ENCODE measurements at regions not wholly inside any gene's neighbourhood (a gene's known extent, or its start where the extent isn't known, plus 50 kb on each side); places are given as distances from the start of the nearest gene placed in this dataset.

DNA sequence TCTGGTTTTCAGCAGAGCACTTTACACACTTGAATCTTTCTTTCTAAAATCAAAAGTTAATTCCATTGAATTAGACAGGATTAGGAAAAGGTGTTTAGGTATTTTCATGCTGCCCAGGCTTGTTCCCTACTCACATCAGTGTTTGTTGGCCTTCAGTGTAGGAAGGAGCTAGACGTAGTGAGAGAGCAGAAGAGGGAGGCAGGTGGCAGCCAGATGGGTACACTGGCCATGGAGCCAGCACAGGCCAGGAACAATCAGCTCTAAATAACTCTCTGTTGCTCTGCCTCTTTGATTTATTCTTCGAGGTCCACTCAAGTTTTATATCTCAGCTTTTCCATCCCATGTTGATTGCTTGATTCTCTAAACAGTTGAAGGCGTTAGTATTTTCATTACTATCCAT, 529.6 kb downstream of the PSAT1 start:
- CTCF ChIA-PET = interaction anchor here in 1 of 2 donors (0.7 kb wide), 1 partner anchor 17 kb away, joined by 3 read pairs; no protein-coding TSS in a partner anchor
- Mint-ChIP-seq H3K36me3 (no peaks in the 10 kb centered on the region), H3K27me3 (peaks cover 0 to 4% of the 10 kb centered on the region in 2 donors)

GRCh38 chr9:78828521-78828920, 531.6 kb downstream of the PSAT1 start:
- H3K27ac ChIP-seq (ENCODE audit: low read length) = no peak overlapping the region
- no peaks in the 10 kb centered on the region for H3K9me3 Mint-ChIP-seq
- no peaks in the 10 kb centered on the region for H3K9me3 ChIP-seq
- H3K4me1 ChIP-seq (ENCODE audit: control insufficient read depth in 1 of 2, extremely low read depth in 1 of 2, insufficient read depth in 2 of 2, low read length in 2 of 2) = no peaks in the 10 kb centered on the region
- WGBS (ENCODE audit: insufficient coverage) = 89% methylated on average over 4 of the region's 6 CpGs
- no peak for ATAC-seq (replicated peaks in 1 of 4)
- H3K36me3 ChIP-seq (ENCODE audit: control insufficient read depth in 2 of 2, extremely low read depth in 1 of 2, insufficient read depth in 1 of 2, low read length in 1 of 2) = no peaks in the 10 kb centered on the region
- no peak overlapping the region for H3K4me3 Mint-ChIP-seq
- ChIA-PET POLR2A (no interaction called here), CTCF (no interaction called here)
- no peak for DNase-seq
- no peaks in the 10 kb centered on the region for H3K27me3 ChIP-seq (replicated peaks in 1 of 2; ENCODE audit: control insufficient read depth in 2 of 2, extremely low read depth in 1 of 2, insufficient read depth in 2 of 2, low read length in 1 of 2)
- H3K4me3 ChIP-seq (ENCODE audit: control insufficient read depth in 1 of 2, extremely low read depth in 1 of 2, low read length in 1 of 2) = no peak overlapping the region
- H3K4me1 Mint-ChIP-seq = no peaks in the 10 kb centered on the region
- no peak overlapping the region for H3K27ac Mint-ChIP-seq
- no peaks in the 10 kb centered on the region for H3K36me3 Mint-ChIP-seq
- H3K27me3 Mint-ChIP-seq = peaks cover 0 to 4% of the 10 kb centered on the region in 2 donors

More for the DNA sequence above, 529.6 kb downstream of the PSAT1 start:
- ATAC-seq (replicated peaks in 1 of 4) (no peak), DNase-seq (no peak)
- no peaks in the 10 kb centered on the region for H3K9me3 ChIP-seq
- no peak overlapping the region for H3K4me3 ChIP-seq (ENCODE audit: control insufficient read depth in 1 of 2, extremely low read depth in 1 of 2, low read length in 1 of 2)
- Mint-ChIP-seq H3K4me1 (peaks cover 0 to 3% (median 0%) of the 10 kb centered on the region in 3 donors), H3K9me3 (no peaks in the 10 kb centered on the region), H3K4me3 (no peak overlapping the region), H3K27ac (no peak overlapping the region)
- H3K27me3 ChIP-seq (replicated peaks in 1 of 2; ENCODE audit: control insufficient read depth in 2 of 2, extremely low read depth in 1 of 2, insufficient read depth in 2 of 2, low read length in 1 of 2) = no peaks in the 10 kb centered on the region
- POLR2A ChIA-PET = no interaction called here
- H3K27ac ChIP-seq (ENCODE audit: low read length) = no peak overlapping the region
- no peaks in the 10 kb centered on the region for H3K36me3 ChIP-seq (ENCODE audit: control insufficient read depth in 2 of 2, extremely low read depth in 1 of 2, insufficient read depth in 1 of 2, low read length in 1 of 2)
- no peaks in the 10 kb centered on the region for H3K4me1 ChIP-seq (ENCODE audit: control insufficient read depth in 1 of 2, extremely low read depth in 1 of 2, insufficient read depth in 2 of 2, low read length in 2 of 2)
- WGBS (ENCODE audit: insufficient coverage) = 80% methylated on average over 2 of the region's 3 CpGs

- no peaks in the 10 kb centered on the region for H3K36me3 ChIP-seq (ENCODE audit: control insufficient read depth in 2 of 2, extremely low read depth in 1 of 2, insufficient read depth in 1 of 2, low read length in 1 of 2)
- DNase-seq = no peak
- Mint-ChIP-seq H3K27ac (no peak overlapping the region), H3K36me3 (no peaks in the 10 kb centered on the region), H3K9me3 (no peaks in the 10 kb centered on the region), H3K4me1 (no peaks in the 10 kb centered on the region), H3K27me3 (peaks cover 0 to 4% of the 10 kb centered on the region in 2 donors), H3K4me3 (no peak overlapping the region)
- no peak overlapping the region for H3K4me3 ChIP-seq (ENCODE audit: control insufficient read depth in 1 of 2, extremely low read depth in 1 of 2, low read length in 1 of 2)
- CTCF ChIA-PET = no interaction called here
- H3K27ac ChIP-seq (ENCODE audit: low read length) = no peak overlapping the region
- H3K4me1 ChIP-seq (ENCODE audit: control insufficient read depth in 1 of 2, extremely low read depth in 1 of 2, insufficient read depth in 2 of 2, low read length in 2 of 2) = no peaks in the 10 kb centered on the region
- ATAC-seq (replicated peaks in 1 of 4) = no peak
- H3K27me3 ChIP-seq (replicated peaks in 1 of 2; ENCODE audit: control insufficient read depth in 2 of 2, extremely low read depth in 1 of 2, insufficient read depth in 2 of 2, low read length in 1 of 2) = no peaks in the 10 kb centered on the region
- H3K9me3 ChIP-seq = no peaks in the 10 kb centered on the region
- POLR2A ChIA-PET = no interaction called here
- WGBS (ENCODE audit: insufficient coverage) = no CpG with 5 or more reads among the region's 1 CpG
These were observed 533.4 kb downstream of the PSAT1 start for GRCh38 chr9:78830301-78830700.

DNA sequence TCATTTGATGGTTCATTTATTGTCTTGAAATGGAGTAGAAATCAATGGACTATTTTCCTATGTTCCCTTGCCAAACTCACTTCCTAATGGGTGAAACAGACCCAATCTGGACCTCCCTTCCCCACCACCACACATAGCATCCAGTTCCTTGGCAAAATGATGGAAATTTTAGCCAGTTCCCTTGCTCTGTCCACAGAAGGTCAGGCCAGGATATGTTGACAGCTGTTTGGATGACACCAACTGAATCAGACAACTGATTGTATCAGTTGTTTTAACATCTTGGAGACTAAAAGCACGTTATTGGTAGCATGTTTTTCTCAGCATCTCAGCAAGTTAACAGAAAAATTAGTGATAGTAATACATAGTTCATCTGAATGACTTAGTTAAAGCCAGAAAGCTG, 534.8 kb downstream of the PSAT1 start:
- H3K4me3 Mint-ChIP-seq = no peak overlapping the region
- POLR2A ChIA-PET = no interaction called here
- no CpG with 5 or more reads among the region's 1 CpG for WGBS (ENCODE audit: insufficient coverage)
- no peaks in the 10 kb centered on the region for H3K4me1 Mint-ChIP-seq
- peaks cover 0 to 4% of the 10 kb centered on the region in 2 donors for H3K27me3 Mint-ChIP-seq
- Histone ChIP-seq H3K27ac (ENCODE audit: low read length) (no peak overlapping the region), H3K4me3 (ENCODE audit: control insufficient read depth in 1 of 2, extremely low read depth in 1 of 2, low read length in 1 of 2) (no peak overlapping the region), H3K4me1 (ENCODE audit: control insufficient read depth in 1 of 2, extremely low read depth in 1 of 2, insufficient read depth in 2 of 2, low read length in 2 of 2) (no peaks in the 10 kb centered on the region), H3K36me3 (ENCODE audit: control insufficient read depth in 2 of 2, extremely low read depth in 1 of 2, insufficient read depth in 1 of 2, low read length in 1 of 2) (no peaks in the 10 kb centered on the region), H3K9me3 (no peaks in the 10 kb centered on the region), H3K27me3 (replicated peaks in 1 of 2; ENCODE audit: control insufficient read depth in 2 of 2, extremely low read depth in 1 of 2, insufficient read depth in 2 of 2, low read length in 1 of 2) (no peaks in the 10 kb centered on the region)
- no peaks in the 10 kb centered on the region for H3K9me3 Mint-ChIP-seq
- H3K36me3 Mint-ChIP-seq = no peaks in the 10 kb centered on the region
- ATAC-seq (replicated peaks in 1 of 4) (no peak), DNase-seq (no peak)
- no peak overlapping the region for H3K27ac Mint-ChIP-seq
- CTCF ChIA-PET = no interaction called here

GRCh38 chr9:78835928-78836450, 539.1 kb downstream of the PSAT1 start:
- H3K27ac ChIP-seq (ENCODE audit: low read length) = no peak overlapping the region
- no peak overlapping the region for H3K27ac Mint-ChIP-seq
- H3K36me3 ChIP-seq (ENCODE audit: control insufficient read depth in 2 of 2, extremely low read depth in 1 of 2, insufficient read depth in 1 of 2, low read length in 1 of 2) = no peaks in the 10 kb centered on the region
- no peaks in the 10 kb centered on the region for H3K27me3 Mint-ChIP-seq
- POLR2A ChIA-PET = no interaction called here
- H3K9me3 Mint-ChIP-seq = no peaks in the 10 kb centered on the region
- H3K4me1 ChIP-seq (ENCODE audit: control insufficient read depth in 1 of 2, extremely low read depth in 1 of 2, insufficient read depth in 2 of 2, low read length in 2 of 2) = no peaks in the 10 kb centered on the region
- WGBS (ENCODE audit: insufficient coverage) = no CpG with 5 or more reads among the region's 5 CpGs
- CTCF ChIA-PET = no interaction called here
- no peak overlapping the region for H3K4me3 ChIP-seq (ENCODE audit: control insufficient read depth in 1 of 2, extremely low read depth in 1 of 2, low read length in 1 of 2)
- no peaks in the 10 kb centered on the region for H3K27me3 ChIP-seq (replicated peaks in 1 of 2; ENCODE audit: control insufficient read depth in 2 of 2, extremely low read depth in 1 of 2, insufficient read depth in 2 of 2, low read length in 1 of 2)
- no peak for DNase-seq
- no peak for ATAC-seq (replicated peaks in 1 of 4)
- no peak overlapping the region for H3K4me3 Mint-ChIP-seq
- H3K9me3 ChIP-seq = no peaks in the 10 kb centered on the region
- H3K4me1 Mint-ChIP-seq = no peaks in the 10 kb centered on the region
- H3K36me3 Mint-ChIP-seq = no peaks in the 10 kb centered on the region

GRCh38 chr9:78839252-78839651, 542.3 kb downstream of the PSAT1 start:
- Histone ChIP-seq H3K36me3 (ENCODE audit: control insufficient read depth in 2 of 2, extremely low read depth in 1 of 2, insufficient read depth in 1 of 2, low read length in 1 of 2) (no peaks in the 10 kb centered on the region), H3K9me3 (no peaks in the 10 kb centered on the region), H3K4me3 (ENCODE audit: control insufficient read depth in 1 of 2, extremely low read depth in 1 of 2, low read length in 1 of 2) (no peak overlapping the region), H3K27me3 (replicated peaks in 1 of 2; ENCODE audit: control insufficient read depth in 2 of 2, extremely low read depth in 1 of 2, insufficient read depth in 2 of 2, low read length in 1 of 2) (no peaks in the 10 kb centered on the region), H3K27ac (ENCODE audit: low read length) (no peak overlapping the region), H3K4me1 (ENCODE audit: control insufficient read depth in 1 of 2, extremely low read depth in 1 of 2, insufficient read depth in 2 of 2, low read length in 2 of 2) (no peaks in the 10 kb centered on the region)
- ChIA-PET CTCF (no interaction called here), POLR2A (no interaction called here)
- Mint-ChIP-seq H3K36me3 (no peaks in the 10 kb centered on the region), H3K27me3 (no peaks in the 10 kb centered on the region), H3K9me3 (peaks cover 6 to 14% (median 11%) of the 10 kb centered on the region in 3 donors), H3K4me1 (no peaks in the 10 kb centered on the region), H3K27ac (no peak overlapping the region), H3K4me3 (no peak overlapping the region)
- no CpG with 5 or more reads among the region's 2 CpGs for WGBS (ENCODE audit: insufficient coverage)
- no peak for ATAC-seq (replicated peaks in 1 of 4)
- DNase-seq = no peak

GRCh38 chr9:78848061-78848460, 551.1 kb downstream of the PSAT1 start:
- H3K27ac ChIP-seq (ENCODE audit: low read length) = no peak overlapping the region
- ATAC-seq (replicated peaks in 1 of 4) (no peak), DNase-seq (no peak)
- H3K4me1 Mint-ChIP-seq = no peaks in the 10 kb centered on the region
- ChIA-PET CTCF (no interaction called here), POLR2A (no interaction called here)
- H3K36me3 ChIP-seq (ENCODE audit: control insufficient read depth in 2 of 2, extremely low read depth in 1 of 2, insufficient read depth in 1 of 2, low read length in 1 of 2) = no peaks in the 10 kb centered on the region
- no peak overlapping the region for H3K4me3 ChIP-seq (ENCODE audit: control insufficient read depth in 1 of 2, extremely low read depth in 1 of 2, low read length in 1 of 2)
- WGBS (ENCODE audit: insufficient coverage) = 30% methylated on average over 2 of the region's 2 CpGs
- H3K27me3 ChIP-seq (replicated peaks in 1 of 2; ENCODE audit: control insufficient read depth in 2 of 2, extremely low read depth in 1 of 2, insufficient read depth in 2 of 2, low read length in 1 of 2) = no peaks in the 10 kb centered on the region
- no peaks in the 10 kb centered on the region for H3K27me3 Mint-ChIP-seq
- no peak overlapping the region for H3K4me3 Mint-ChIP-seq
- no peaks in the 10 kb centered on the region for H3K4me1 ChIP-seq (ENCODE audit: control insufficient read depth in 1 of 2, extremely low read depth in 1 of 2, insufficient read depth in 2 of 2, low read length in 2 of 2)
- H3K27ac Mint-ChIP-seq = no peak overlapping the region
- peaks cover 9 to 22% (median 15%) of the 10 kb centered on the region in 3 donors for H3K9me3 Mint-ChIP-seq
- no peaks in the 10 kb centered on the region for H3K9me3 ChIP-seq
- no peaks in the 10 kb centered on the region for H3K36me3 Mint-ChIP-seq

All from T-cell (primary cell).